Activated CD8-positive, alpha-beta T cell treated with anti-CD3 and anti-CD28 coated beads for 36 hours (primary cell): ENCODE measurements at regions not wholly inside any gene's neighbourhood (a gene's known extent, or its start where the extent isn't known, plus 50 kb on each side); places are given as distances from the start of the nearest gene placed in this dataset.
A peak's percentile ranks its signal among the peaks of the same experiment; 100 is the strongest.

Experiments
- ATAC-seq: fragments of 200-7000 bp; cut with Tn5 transposase; one replicate; pipeline ENCODE4 v1.10.0; 2021; ENCODE audit warnings: mild to moderate bottlenecking, moderate library complexity
- CTCF ChIA-PET: fragments of 350-600 bp; sonication (Branson Sonifier 250); formaldehyde crosslinking; loops from one replicate; lab custom pipeline; 2021; ENCODE audit warnings: antibody characterized with exemption; lab: Charles Lee
- POLR2A ChIA-PET: fragments of 350-600 bp; sonication (Branson Sonifier 250); formaldehyde crosslinking; loops from one replicate; lab custom pipeline; 2021; ENCODE audit warnings: antibody characterized with exemption; lab: Charles Lee
- DNase-seq: peaks from one replicate; pipeline ENCODE4 v3.0.0-alpha.2; 2020
- H3K27ac Mint-ChIP-seq: one replicate; pipeline ENCODE4 v1.8.0; 2021; ENCODE audit warnings: mild to moderate bottlenecking, mixed read lengths
- H3K27me3 Mint-ChIP-seq: one replicate; pipeline ENCODE4 v1.8.0; 2021; ENCODE audit warnings: mixed read lengths
- H3K36me3 Mint-ChIP-seq: one replicate; pipeline ENCODE4 v1.8.0; 2021; ENCODE audit warnings: low read depth, mixed read lengths
- H3K4me1 Mint-ChIP-seq: one replicate; pipeline ENCODE4 v1.8.0; 2021; ENCODE audit warnings: low read depth, mixed read lengths
- H3K4me3 Mint-ChIP-seq: one replicate; pipeline ENCODE4 v1.8.0; 2021; ENCODE audit warnings: mild to moderate bottlenecking, moderate library complexity, mixed read lengths
- H3K9me3 Mint-ChIP-seq: one replicate; pipeline ENCODE4 v1.8.0; 2021; ENCODE audit warnings: mixed read lengths
- intact Hi-C: fragments of 100-400 bp; cut with micrococcal nuclease; formaldehyde crosslinking; loops from one replicate; pipeline ENCODE4 v1.10.0; 2022
- TF ChIP-seq, protein P1 (sequence below): fragments of 200-600 bp; IDR thresholded peaks from one replicate; pipeline ENCODE4 v1.8.0; 2022; ENCODE audit warnings: antibody characterized with exemption, mild to moderate bottlenecking

DNA sequence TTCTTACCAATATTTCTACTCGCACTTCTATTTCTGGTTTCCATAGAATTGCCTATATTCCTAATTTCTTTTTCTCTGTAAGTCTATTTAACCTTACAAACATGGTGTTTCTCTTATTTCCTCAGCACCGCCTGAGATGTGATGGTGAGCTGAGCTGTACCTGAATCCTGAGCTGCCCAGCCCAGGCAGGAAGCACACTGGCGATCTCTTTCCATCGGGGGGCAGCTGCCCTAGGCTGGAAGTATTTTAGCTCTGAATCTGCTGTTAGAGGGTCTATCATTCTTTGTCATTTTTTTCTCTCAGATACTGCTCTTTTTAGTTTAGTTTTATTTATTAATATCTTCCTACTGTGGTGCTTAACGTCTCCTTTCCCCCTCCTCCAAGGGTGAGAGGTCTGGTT is 173.4 kb upstream of the SLC35B3 start:
- POLR2A ChIA-PET, result no interaction called here
- intact Hi-C loops, result no loop called here
- no peak for ATAC-seq
- no peaks in the 10 kb centered on the region for H3K36me3 Mint-ChIP-seq
- H3K4me1 Mint-ChIP-seq, result no peaks in the 10 kb centered on the region
- H3K27ac Mint-ChIP-seq, result no peak overlapping the region
- CTCF ChIA-PET, result no interaction called here
- no peak overlapping the region for H3K4me3 Mint-ChIP-seq
- TF ChIP-seq, protein P1, sequence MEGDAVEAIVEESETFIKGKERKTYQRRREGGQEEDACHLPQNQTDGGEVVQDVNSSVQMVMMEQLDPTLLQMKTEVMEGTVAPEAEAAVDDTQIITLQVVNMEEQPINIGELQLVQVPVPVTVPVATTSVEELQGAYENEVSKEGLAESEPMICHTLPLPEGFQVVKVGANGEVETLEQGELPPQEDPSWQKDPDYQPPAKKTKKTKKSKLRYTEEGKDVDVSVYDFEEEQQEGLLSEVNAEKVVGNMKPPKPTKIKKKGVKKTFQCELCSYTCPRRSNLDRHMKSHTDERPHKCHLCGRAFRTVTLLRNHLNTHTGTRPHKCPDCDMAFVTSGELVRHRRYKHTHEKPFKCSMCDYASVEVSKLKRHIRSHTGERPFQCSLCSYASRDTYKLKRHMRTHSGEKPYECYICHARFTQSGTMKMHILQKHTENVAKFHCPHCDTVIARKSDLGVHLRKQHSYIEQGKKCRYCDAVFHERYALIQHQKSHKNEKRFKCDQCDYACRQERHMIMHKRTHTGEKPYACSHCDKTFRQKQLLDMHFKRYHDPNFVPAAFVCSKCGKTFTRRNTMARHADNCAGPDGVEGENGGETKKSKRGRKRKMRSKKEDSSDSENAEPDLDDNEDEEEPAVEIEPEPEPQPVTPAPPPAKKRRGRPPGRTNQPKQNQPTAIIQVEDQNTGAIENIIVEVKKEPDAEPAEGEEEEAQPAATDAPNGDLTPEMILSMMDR, result no peak
- no peak for DNase-seq
- peaks cover 8% of the 10 kb centered on the region for H3K9me3 Mint-ChIP-seq
- H3K27me3 Mint-ChIP-seq, result no peaks in the 10 kb centered on the region

DNA sequence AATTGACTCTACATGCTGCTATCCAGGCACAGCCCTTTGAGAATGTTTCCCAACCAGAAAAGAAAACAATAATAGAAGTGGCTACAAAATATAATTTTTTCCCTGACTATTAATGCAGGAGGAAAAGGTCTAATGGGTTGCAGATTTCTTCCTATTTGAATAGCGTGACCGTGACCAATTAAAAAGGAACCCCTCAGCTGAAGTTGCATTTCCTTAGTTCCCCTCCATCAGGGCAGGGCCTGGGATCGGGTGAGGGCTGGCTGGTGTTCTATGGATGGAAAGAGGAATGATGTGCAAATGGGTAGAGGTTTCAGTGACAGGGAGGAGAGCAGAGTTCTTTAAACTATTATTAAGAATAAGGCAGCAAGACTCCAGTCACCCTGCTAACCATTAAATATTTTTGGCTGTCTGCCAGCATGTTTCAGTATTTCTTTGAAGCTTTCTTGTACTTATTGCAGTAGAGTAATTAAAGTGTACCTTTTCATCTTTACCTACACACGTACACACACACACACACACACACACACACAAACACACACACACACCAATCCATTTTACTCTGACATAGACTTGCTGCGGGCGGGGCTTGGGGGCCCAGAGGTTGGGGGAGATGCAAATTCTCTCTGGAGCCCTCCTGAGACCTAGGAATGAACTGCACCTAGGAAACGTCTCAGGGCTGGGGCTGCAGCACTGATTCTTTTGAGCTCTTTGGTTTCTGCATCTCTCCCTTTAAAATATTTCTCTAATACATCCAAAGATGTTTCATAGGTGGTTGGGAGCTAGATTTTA is 154.8 kb upstream of the SLC35B3 start:
- POLR2A ChIA-PET, result no interaction called here
- ATAC-seq, result no peak
- no peak overlapping the region for H3K27ac Mint-ChIP-seq
- no peak overlapping the region for H3K4me3 Mint-ChIP-seq
- intact Hi-C loops, result no loop called here
- H3K27me3 Mint-ChIP-seq, result no peaks in the 10 kb centered on the region
- TF ChIP-seq, protein P1, result no peak
- CTCF ChIA-PET, result no interaction called here
- peaks cover 14% of the 10 kb centered on the region for H3K9me3 Mint-ChIP-seq
- H3K36me3 Mint-ChIP-seq, result no peaks in the 10 kb centered on the region
- DNase-seq, result peak; percentile 1
- no peaks in the 10 kb centered on the region for H3K4me1 Mint-ChIP-seq

DNA sequence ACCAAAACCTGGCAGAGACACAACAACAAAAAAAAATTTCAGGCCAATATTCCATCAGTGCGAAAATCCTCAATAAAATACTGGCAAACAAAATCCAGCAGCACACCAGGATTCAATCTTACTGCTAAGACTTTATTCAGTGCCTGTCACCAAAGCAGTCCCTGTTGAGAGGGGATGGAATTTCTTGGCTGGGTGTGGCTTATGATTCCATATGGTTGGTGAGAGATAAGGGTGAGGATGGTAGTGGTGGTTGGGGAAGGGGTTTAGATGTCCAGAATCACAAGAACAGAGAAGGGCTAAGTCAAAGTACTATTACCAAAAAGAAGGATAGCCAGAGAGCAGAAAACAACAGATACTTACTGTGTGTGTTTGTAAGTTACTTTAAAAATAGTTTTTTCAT is 152.8 kb upstream of the SLC35B3 start:
- Mint-ChIP-seq H3K27me3 (no peaks in the 10 kb centered on the region), H3K36me3 (no peaks in the 10 kb centered on the region), H3K4me1 (no peaks in the 10 kb centered on the region), H3K4me3 (no peak overlapping the region), H3K9me3 (peaks cover 17% of the 10 kb centered on the region), H3K27ac (no peak overlapping the region)
- TF ChIP-seq, protein P1, result no peak
- ChIA-PET POLR2A (no interaction called here), CTCF (no interaction called here)
- no peak for DNase-seq
- ATAC-seq, result no peak
- intact Hi-C loops, result no loop called here

DNA sequence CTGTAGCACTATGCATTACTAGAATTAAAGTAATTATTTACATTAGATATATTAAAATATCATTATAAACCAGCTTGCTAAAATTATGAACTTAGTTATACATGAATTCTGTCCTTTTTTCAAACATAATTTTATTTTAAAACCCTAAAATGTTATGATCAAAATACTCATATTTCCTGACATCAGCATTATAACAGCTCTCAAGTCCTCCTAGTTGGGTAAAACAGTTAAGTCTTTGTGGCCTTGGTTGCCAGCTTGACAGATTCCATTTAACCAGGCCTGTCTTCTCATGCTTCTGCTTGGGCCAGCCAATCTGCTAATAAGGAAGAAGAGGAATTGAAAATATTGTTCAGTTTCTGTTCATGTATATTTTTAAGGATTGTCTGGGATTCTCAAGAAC is 147.9 kb upstream of the SLC35B3 start:
- TF ChIP-seq, protein P1, result no peak
- CTCF ChIA-PET, result no interaction called here
- no peaks in the 10 kb centered on the region for H3K4me1 Mint-ChIP-seq

DNA sequence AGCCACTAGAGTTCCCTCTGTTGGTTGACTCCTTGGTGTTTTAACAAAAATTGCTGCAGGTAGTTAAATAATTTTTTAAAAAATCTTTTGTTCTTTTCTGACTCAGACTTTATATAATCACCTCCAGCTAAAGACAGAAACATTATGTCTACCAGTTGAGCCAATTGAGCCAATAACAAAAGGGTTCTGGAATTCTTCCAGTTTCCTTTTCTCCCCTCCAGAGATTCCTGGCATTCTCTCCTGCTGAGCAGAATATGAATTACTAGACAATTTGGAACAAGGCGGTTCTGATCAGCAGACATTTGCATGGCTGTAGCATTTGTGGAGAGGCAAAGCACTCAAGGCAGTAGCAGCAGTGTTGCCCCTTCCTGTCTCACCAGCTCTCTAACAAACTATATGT is 144.0 kb upstream of the SLC35B3 start:
- DNase-seq, result no peak
- CTCF ChIA-PET, result no interaction called here
- Mint-ChIP-seq H3K36me3 (no peaks in the 10 kb centered on the region), H3K4me1 (no peaks in the 10 kb centered on the region), H3K27me3 (no peaks in the 10 kb centered on the region), H3K27ac (no peak overlapping the region), H3K4me3 (no peak overlapping the region), H3K9me3 (peaks cover under 1% of the 10 kb centered on the region)
- POLR2A ChIA-PET, result no interaction called here
- TF ChIP-seq, protein P1, result no peak
- ATAC-seq, result no peak
- intact Hi-C loops, result no loop called here

More for the DNA sequence above, 147.9 kb upstream of the SLC35B3 start:
- Mint-ChIP-seq H3K27ac (no peak overlapping the region), H3K36me3 (no peaks in the 10 kb centered on the region), H3K27me3 (no peaks in the 10 kb centered on the region), H3K9me3 (peaks cover 9% of the 10 kb centered on the region), H3K4me3 (no peak overlapping the region)
- POLR2A ChIA-PET, result no interaction called here
- DNase-seq, result no peak
- no peak for ATAC-seq
- intact Hi-C loops, result no loop called here
